Vagina (tissue), 2 donors: ENCODE measurements at regions not wholly inside any gene's neighbourhood (a gene's known extent, or its start where the extent isn't known, plus 50 kb on each side); places are given as distances from the start of the nearest gene placed in this dataset.

ENCODE experiments used
- CTCF ChIP-seq, 3 experiments: fragments of 450-650 bp in 2 of 3; fragments of 200-600 bp in 1 of 3; sonication (generic) in 1 of 3; IDR thresholded peaks; one replicate each; pipeline ENCODE4 v1.5.1; 2017 to 2019; ENCODE audit warnings: antibody characterized with exemption in 3 of 3, mild to moderate bottlenecking in 2 of 3, moderate library complexity in 2 of 3
- POLR2A ChIP-seq, 2 donors: fragments of 450-650 bp; IDR thresholded peaks; one replicate each; pipeline ENCODE4 v1.6.1; 2017; ENCODE audit warnings: antibody characterized with exemption in 2 of 2, mild to moderate bottlenecking in 2 of 2, moderate library complexity in 2 of 2
- POLR2AphosphoS5 ChIP-seq, 2 donors: sonication (generic); formaldehyde crosslinking; IDR thresholded peaks; one replicate each; pipeline ENCODE4 v1.9.0; 2017; ENCODE audit warnings: antibody characterized with exemption in 2 of 2, mild to moderate bottlenecking in 2 of 2, low read depth in 1 of 2; ENCODE audit not compliant: insufficient read depth in 1 of 2

GRCh38 chr11:82184966-82185365 lies 548.7 kb downstream of the FAM181B start:
- TF ChIP-seq POLR2A (IDR thresholded peaks at IDR 0.05) (no peak), POLR2AphosphoS5 (IDR thresholded peaks at IDR 0.05; ENCODE audit: insufficient read depth in 1 of 2, low read depth in 1 of 2) (no peak), CTCF (IDR thresholded peaks at IDR 0.05) (no peak)
